Vagina (tissue), 2 donors: ENCODE measurements at regions not wholly inside any gene's neighbourhood (a gene's known extent, or its start where the extent isn't known, plus 50 kb on each side); places are given as distances from the start of the nearest gene placed in this dataset.

ENCODE experiments used
- POLR2A ChIP-seq, 2 donors: fragments of 450-650 bp; IDR thresholded peaks; one replicate each; pipeline ENCODE4 v1.6.1; 2017; ENCODE audit warnings: antibody characterized with exemption in 2 of 2, mild to moderate bottlenecking in 2 of 2, moderate library complexity in 2 of 2
- POLR2AphosphoS5 ChIP-seq, 2 donors: sonication (generic); formaldehyde crosslinking; IDR thresholded peaks; one replicate each; pipeline ENCODE4 v1.9.0; 2017; ENCODE audit warnings: antibody characterized with exemption in 2 of 2, mild to moderate bottlenecking in 2 of 2, low read depth in 1 of 2; ENCODE audit not compliant: insufficient read depth in 1 of 2
- TF ChIP-seq, protein P1 (sequence below), 3 experiments: fragments of 450-650 bp in 2 of 3; fragments of 200-600 bp in 1 of 3; sonication (generic) in 1 of 3; IDR thresholded peaks; one replicate each; pipeline ENCODE4 v1.5.1; 2017 to 2019; ENCODE audit warnings: antibody characterized with exemption in 3 of 3, mild to moderate bottlenecking in 2 of 3, moderate library complexity in 2 of 3

DNA sequence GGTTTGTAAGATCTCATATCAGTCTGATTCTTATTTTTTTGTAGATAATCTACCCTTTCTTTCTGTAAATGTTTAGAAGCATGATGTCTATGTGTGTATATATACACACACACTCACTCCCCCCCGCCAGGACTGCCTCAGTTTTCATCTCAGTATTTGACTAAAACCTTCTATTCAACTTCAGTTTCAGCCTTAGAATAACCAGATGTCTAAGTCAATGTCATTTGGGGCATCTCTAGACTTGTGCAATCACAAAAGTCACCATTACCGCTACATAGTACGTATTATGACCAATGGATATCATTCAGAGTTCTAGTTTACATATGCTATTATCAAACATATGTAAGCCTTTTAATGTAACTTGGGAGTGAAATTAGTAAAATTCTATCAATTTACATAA, 53.3 kb upstream of the BOLA1 start:
- TF ChIP-seq, protein P1, sequence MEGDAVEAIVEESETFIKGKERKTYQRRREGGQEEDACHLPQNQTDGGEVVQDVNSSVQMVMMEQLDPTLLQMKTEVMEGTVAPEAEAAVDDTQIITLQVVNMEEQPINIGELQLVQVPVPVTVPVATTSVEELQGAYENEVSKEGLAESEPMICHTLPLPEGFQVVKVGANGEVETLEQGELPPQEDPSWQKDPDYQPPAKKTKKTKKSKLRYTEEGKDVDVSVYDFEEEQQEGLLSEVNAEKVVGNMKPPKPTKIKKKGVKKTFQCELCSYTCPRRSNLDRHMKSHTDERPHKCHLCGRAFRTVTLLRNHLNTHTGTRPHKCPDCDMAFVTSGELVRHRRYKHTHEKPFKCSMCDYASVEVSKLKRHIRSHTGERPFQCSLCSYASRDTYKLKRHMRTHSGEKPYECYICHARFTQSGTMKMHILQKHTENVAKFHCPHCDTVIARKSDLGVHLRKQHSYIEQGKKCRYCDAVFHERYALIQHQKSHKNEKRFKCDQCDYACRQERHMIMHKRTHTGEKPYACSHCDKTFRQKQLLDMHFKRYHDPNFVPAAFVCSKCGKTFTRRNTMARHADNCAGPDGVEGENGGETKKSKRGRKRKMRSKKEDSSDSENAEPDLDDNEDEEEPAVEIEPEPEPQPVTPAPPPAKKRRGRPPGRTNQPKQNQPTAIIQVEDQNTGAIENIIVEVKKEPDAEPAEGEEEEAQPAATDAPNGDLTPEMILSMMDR (IDR thresholded peaks at IDR 0.05) = no peak
- TF ChIP-seq POLR2AphosphoS5 (IDR thresholded peaks at IDR 0.05; ENCODE audit: insufficient read depth in 1 of 2, low read depth in 1 of 2) (no peak), POLR2A (IDR thresholded peaks at IDR 0.05) (no peak)
